GM19239 (cell line): ENCODE measurements at regions not wholly inside any gene's neighbourhood (a gene's known extent, or its start where the extent isn't known, plus 50 kb on each side); places are given as distances from the start of the nearest gene placed in this dataset.

Experiments used
- DNase-seq: peaks from one replicate; pipeline ENCODE4 v3.0.0; 2011; ENCODE audit warnings: low spot score; ENCODE audit not compliant: insufficient read length
- FAIRE-seq: peaks from 2 replicates; lab custom pipeline; 2011; peaks lifted over from hg19 to GRCh38; lab: Jason Lieb, UNC

GRCh38 chr11:64456509-64457320 lies 97.8 kb downstream of the RPS6KA4 start:
- no peak for DNase-seq
- FAIRE-seq, result no peak

- DNase-seq, result no peak
- no peak for FAIRE-seq
Measured at GRCh38 chr11:64457416-64458010, 98.2 kb upstream of the SLC22A11 start.

- no peak for DNase-seq
- FAIRE-seq, result no peak
Measured at GRCh38 chr11:64458997-64459396, 96.7 kb upstream of the SLC22A11 start.

- DNase-seq (no peak), FAIRE-seq (no peak)
Measured at GRCh38 chr11:64459609-64460008, 96.1 kb upstream of the SLC22A11 start.

GRCh38 chr11:64461081-64461480 lies 94.7 kb upstream of the SLC22A11 start:
- FAIRE-seq, result no peak
- no peak for DNase-seq

- DNase-seq, result no peak
- FAIRE-seq, result no peak
Measured at GRCh38 chr11:64466115-64466718, 89.5 kb upstream of the SLC22A11 start.

- FAIRE-seq, result no peak
Measured at GRCh38 chr11:64469288-64469687, 86.5 kb upstream of the SLC22A11 start.

GRCh38 chr11:64472593-64473455 lies 82.9 kb upstream of the SLC22A11 start:
- no peak for FAIRE-seq
- no peak for DNase-seq

More at GRCh38 chr11:64469288-64469687, 86.5 kb upstream of the SLC22A11 start:
- DNase-seq, result no peak

GRCh38 chr11:64474680-64475079 lies 81.1 kb upstream of the SLC22A11 start:
- FAIRE-seq (no peak), DNase-seq (no peak)

- DNase-seq, result no peak
- FAIRE-seq, result no peak
Measured at GRCh38 chr11:64475145-64475544, 80.6 kb upstream of the SLC22A11 start.

- DNase-seq, result no peak
- FAIRE-seq, result no peak
Measured at GRCh38 chr11:64476881-64477280, 78.9 kb upstream of the SLC22A11 start.

- FAIRE-seq (no peak), DNase-seq (no peak)
Measured at GRCh38 chr11:64477675-64478074, 78.1 kb upstream of the SLC22A11 start.

GRCh38 chr11:64482588-64482987 lies 73.2 kb upstream of the SLC22A11 start:
- FAIRE-seq (no peak), DNase-seq (no peak)

GRCh38 chr11:64484191-64485022 lies 71.3 kb upstream of the SLC22A11 start:
- FAIRE-seq (no peak), DNase-seq (no peak)

GRCh38 chr11:64485074-64485473 lies 70.7 kb upstream of the SLC22A11 start:
- no peak for FAIRE-seq
- no peak for DNase-seq

GRCh38 chr11:64489831-64490441 lies 65.8 kb upstream of the SLC22A11 start:
- FAIRE-seq (no peak), DNase-seq (peak; percentile 30)

- DNase-seq (no peak), FAIRE-seq (no peak)
Measured at GRCh38 chr11:64490562-64491216, 65.1 kb upstream of the SLC22A11 start.

GRCh38 chr11:64492561-64492960 lies 63.2 kb upstream of the SLC22A11 start:
- no peak for DNase-seq
- no peak for FAIRE-seq

- DNase-seq (no peak), FAIRE-seq (no peak)
Measured at GRCh38 chr11:64498136-64498535, 57.6 kb upstream of the SLC22A11 start.
